IMR-90 (cell line): ENCODE measurements at regions not wholly inside any gene's neighbourhood (a gene's known extent, or its start where the extent isn't known, plus 50 kb on each side); places are given as distances from the start of the nearest gene placed in this dataset.

Experiments used
- ATAC-seq: fragments of 200-7000 bp; cut with Tn5 transposase; 2 replicates; pipeline ENCODE4 v1.9.1; 2020; ENCODE audit warnings: low read depth, mild to moderate bottlenecking, moderate library complexity
- BruUV-seq: library from RNA; stranded (reverse); fragments of 400-500 nt; replicated peaks from 2 replicates; lab custom pipeline; 2021; lab: Mats Ljungman, UMichigan
- CTCF ChIA-PET: fragments of 300-600 bp; formaldehyde crosslinking; extraction: SDS; loops from one replicate; lab custom pipeline; 2021; ENCODE audit warnings: antibody characterized with exemption; lab: Yijun Ruan, JAX
- POLR2A ChIA-PET: fragments of 300-600 bp; sonication (Branson Sonifier 250); formaldehyde crosslinking; loops from one replicate; lab custom pipeline; 2022; ENCODE audit warnings: antibody characterized with exemption; ENCODE audit not compliant: unreplicated experiment; lab: Charles Lee
- DNase-seq: peaks from one replicate; pipeline ENCODE4 v3.0.0; 2013
- H2AFZ ChIP-seq: replicated peaks from 2 replicates; pipeline ENCODE3; 2013; ENCODE audit warnings: low read length, mild to moderate bottlenecking; ENCODE audit not compliant: poor library complexity
- H2AK5ac ChIP-seq: 2 replicates; pipeline ENCODE4 v1.6.1; 2013; ENCODE audit warnings: low read depth, low read length, inconsistent platforms
- H2AK9ac ChIP-seq: replicated peaks from 2 replicates; pipeline ENCODE3; 2013; ENCODE audit warnings: mild to moderate bottlenecking, low read depth, low read length, moderate library complexity; ENCODE audit not compliant: poor library complexity
- H2BK120ac ChIP-seq: 2 replicates; pipeline ENCODE4 v1.6.1; 2013; ENCODE audit warnings: low read depth, low read length, inconsistent platforms
- H2BK15ac ChIP-seq: 3 replicates; pipeline ENCODE4 v1.6.1; 2013; ENCODE audit warnings: low read depth, low read length, inconsistent platforms
- H2BK20ac ChIP-seq: 2 replicates; pipeline ENCODE4 v1.6.1; 2013; ENCODE audit warnings: low read depth, mild to moderate bottlenecking, inconsistent platforms, low read length, moderate library complexity
- H2BK5ac ChIP-seq: 2 replicates; pipeline ENCODE4 v1.6.1; 2013; ENCODE audit warnings: mild to moderate bottlenecking, low read depth, low read length, inconsistent platforms; ENCODE audit not compliant: poor library complexity, severe bottlenecking
- H3K14ac ChIP-seq: replicated peaks from 2 replicates; pipeline ENCODE4 v1.6.1; 2013; ENCODE audit warnings: low read depth, low read length, inconsistent platforms
- H3K18ac ChIP-seq: 2 replicates; pipeline ENCODE4 v1.6.1; 2013; ENCODE audit warnings: low read depth, low read length, control low read depth
- H3K23ac ChIP-seq: 2 replicates; pipeline ENCODE4 v1.6.1; 2013; ENCODE audit warnings: low read depth, low read length, inconsistent platforms
- H3K27ac ChIP-seq: 2 replicates; pipeline ENCODE4 v1.5.1; 2013; ENCODE audit warnings: mild to moderate bottlenecking, control low read depth, low read length; ENCODE audit not compliant: insufficient read depth
- H3K27me3 ChIP-seq: 2 replicates; pipeline ENCODE4 v1.6.1; 2013; ENCODE audit warnings: low read length; ENCODE audit not compliant: control insufficient read depth, insufficient read depth
- H3K36me3 ChIP-seq: 2 replicates; pipeline ENCODE4 v1.6.1; 2013; ENCODE audit warnings: low read length, mixed read lengths; ENCODE audit not compliant: control insufficient read depth, insufficient read depth
- H3K4ac ChIP-seq: 2 replicates; pipeline ENCODE4 v1.6.1; 2013; ENCODE audit warnings: low read depth, low read length, inconsistent platforms
- H3K4me1 ChIP-seq: 2 replicates; pipeline ENCODE4 v1.6.1; 2013; ENCODE audit warnings: low read length, mixed read lengths; ENCODE audit not compliant: control insufficient read depth, insufficient read depth
- H3K4me2 ChIP-seq: 2 replicates; pipeline ENCODE4 v1.6.1; 2013; ENCODE audit warnings: low read depth, mild to moderate bottlenecking, control low read depth, low read length, moderate library complexity
- H3K4me3 ChIP-seq: 2 replicates; pipeline ENCODE4 v1.5.1; 2013; ENCODE audit warnings: low read depth, mild to moderate bottlenecking, control low read depth, low read length, moderate library complexity; ENCODE audit not compliant: insufficient read depth
- H3K56ac ChIP-seq: 2 replicates; pipeline ENCODE4 v1.6.1; 2013; ENCODE audit warnings: low read length, inconsistent platforms; ENCODE audit not compliant: insufficient read depth; ENCODE audit errors: extremely low read depth
- H3K79me1 ChIP-seq, 2 experiments: 2 replicates each; pipeline ENCODE4 v1.6.1; 2013; ENCODE audit warnings: low read length in 2 of 2, inconsistent platforms in 1 of 2, low read depth in 1 of 2
- H3K9ac ChIP-seq: 2 replicates; pipeline ENCODE4 v1.6.1; 2013; ENCODE audit warnings: low read depth, low read length, control low read depth
- H3K9me1 ChIP-seq: 2 replicates; pipeline ENCODE4 v1.6.1; 2013; ENCODE audit warnings: low read length, inconsistent platforms; ENCODE audit not compliant: insufficient read depth
- H3K9me3 ChIP-seq: 2 replicates; pipeline ENCODE4 v1.6.1; 2013; ENCODE audit warnings: low read length; ENCODE audit not compliant: control insufficient read depth, insufficient read depth
- H4K20me1 ChIP-seq: 2 replicates; pipeline ENCODE4 v1.6.1; 2013; ENCODE audit warnings: low read length, inconsistent platforms; ENCODE audit not compliant: insufficient read depth
- H4K5ac ChIP-seq: 2 replicates; pipeline ENCODE4 v1.6.1; 2013; ENCODE audit warnings: mild to moderate bottlenecking, low read depth, low read length, control low read depth
- H4K8ac ChIP-seq, 2 experiments: 2 replicates each; pipeline ENCODE4 v1.6.1; 2013; ENCODE audit warnings: low read depth in 2 of 2, low read length in 2 of 2, control low read depth in 1 of 2, inconsistent platforms in 1 of 2
- H4K91ac ChIP-seq: 2 replicates; pipeline ENCODE4 v1.6.1; 2013; ENCODE audit warnings: low read depth, low read length, inconsistent platforms; ENCODE audit not compliant: insufficient read depth
- BHLHE40 ChIP-seq: fragments of 150-350 bp; IDR thresholded peaks from 2 replicates; pipeline ENCODE4 v1.6.1; 2016; ENCODE audit warnings: mild to moderate bottlenecking, low read depth, low read length
- CEBPB ChIP-seq: IDR thresholded peaks from 2 replicates; pipeline ENCODE4 v1.6.1; 2012; ENCODE audit warnings: low read depth, low read length, improper control_type of control experiment
- CHD1 ChIP-seq: IDR thresholded peaks from 2 replicates; pipeline ENCODE4 v1.6.1; 2012; ENCODE audit warnings: low read depth, low read length, improper control_type of control experiment
- FOS ChIP-seq: fragments of 150-350 bp; IDR thresholded peaks from 2 replicates; pipeline ENCODE4 v1.6.1; 2016; ENCODE audit warnings: low read depth, low read length
- MAFK ChIP-seq: IDR thresholded peaks from 2 replicates; pipeline ENCODE4 v1.6.1; 2012; ENCODE audit warnings: low read depth, low read length, improper control_type of control experiment
- MAZ ChIP-seq: IDR thresholded peaks from 2 replicates; pipeline ENCODE4 v1.6.1; 2012; ENCODE audit warnings: low read depth, mild to moderate bottlenecking, low read length, improper control_type of control experiment, moderate library complexity, borderline replicate concordance
- NFE2L2 ChIP-seq: fragments of 150-350 bp; IDR thresholded peaks from 2 replicates; pipeline ENCODE4 v1.6.1; 2016; ENCODE audit warnings: low read depth, mild to moderate bottlenecking, low read length
- POLR2A ChIP-seq: IDR thresholded peaks from 2 replicates; pipeline ENCODE4 v1.6.1; 2012; ENCODE audit warnings: mild to moderate bottlenecking, low read depth, low read length
- RAD21 ChIP-seq: IDR thresholded peaks from 2 replicates; pipeline ENCODE4 v1.6.1; 2012; ENCODE audit warnings: low read length, improper control_type of control experiment
- RFX5 ChIP-seq: IDR thresholded peaks from 2 replicates; pipeline ENCODE4 v1.8.0; 2012; ENCODE audit warnings: low read depth, mild to moderate bottlenecking, low read length, moderate library complexity
- dilution Hi-C: fragments of 300-500 bp; cut with HindIII; formaldehyde crosslinking; loops from one replicate; pipeline ENCODE4 v1.14.3; 2018; ENCODE audit warnings: low sequenced_read_pairs; ENCODE audit not compliant: unreplicated experiment
- in situ Hi-C: fragments of 300-500 bp; cut with MboI; formaldehyde crosslinking; loops from 3 replicates; pipeline ENCODE4 v1.14.3; 2019; ENCODE audit warnings: low sequenced_read_pairs, inconsistent platforms, mixed read lengths
- intact Hi-C: fragments of 100-400 bp; cut with micrococcal nuclease; formaldehyde crosslinking; loops from 2 replicates; pipeline ENCODE4 v1.10.0; 2022
- TF ChIP-seq, protein P1 (sequence below): fragments of 150-350 bp; IDR thresholded peaks from 2 replicates; pipeline ENCODE4 v1.6.1; 2017; ENCODE audit warnings: mild to moderate bottlenecking, antibody characterized with exemption, low read length, low read depth
- TF ChIP-seq, protein P2 (sequence below): fragments of 150-350 bp; IDR thresholded peaks from 2 replicates; pipeline ENCODE4 v1.6.1; 2016; ENCODE audit warnings: low read depth, mild to moderate bottlenecking, low read length, moderate library complexity, borderline replicate concordance

DNA sequence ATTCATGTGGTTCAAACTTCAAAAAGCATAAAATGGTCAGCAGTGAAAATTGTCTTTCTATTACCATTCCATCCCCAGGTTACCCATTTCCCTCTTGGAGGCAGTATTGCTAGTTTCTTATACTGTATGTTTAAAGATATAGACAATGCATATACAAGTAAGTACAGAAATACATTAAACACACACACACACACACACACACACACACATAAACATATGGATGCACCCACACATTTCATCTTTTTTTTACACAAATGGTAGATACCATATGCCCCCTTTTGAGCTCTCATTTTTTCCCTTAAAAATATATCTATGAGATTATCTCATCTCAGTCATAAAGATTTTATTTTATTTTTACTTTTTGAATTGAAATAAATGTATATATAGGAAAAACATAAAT is 79.7 kb downstream of the NEUROD6 start:
- Histone ChIP-seq H3K4me2 (no peak overlapping the region), H3K18ac (no peak overlapping the region), H3K4ac (no peak overlapping the region), H3K4me3 (no peak overlapping the region), H3K56ac (no peak overlapping the region), H4K91ac (no peak overlapping the region), H3K27ac (no peak overlapping the region), H4K5ac (no peak overlapping the region), H2AK5ac (no peak overlapping the region), H4K8ac (no peak overlapping the region), H3K27me3 (no peaks in the 10 kb centered on the region), H3K36me3 (no peaks in the 10 kb centered on the region), H2BK5ac (no peak overlapping the region), H4K20me1 (no peaks in the 10 kb centered on the region), H3K9ac (no peak overlapping the region), H2BK120ac (no peak overlapping the region), H3K4me1 (no peaks in the 10 kb centered on the region), H3K23ac (no peak overlapping the region), H3K14ac (no peak overlapping the region), H2AK9ac (no peak overlapping the region), H2AFZ (no peak overlapping the region), H3K9me3 (no peaks in the 10 kb centered on the region), H3K9me1 (no peaks in the 10 kb centered on the region), H3K79me1 (no peaks in the 10 kb centered on the region), H2BK20ac (no peak overlapping the region), H2BK15ac (no peak overlapping the region)
- CTCF ChIA-PET: no interaction called here
- no peak for ATAC-seq
- no peak for DNase-seq
- POLR2A ChIA-PET: no interaction called here
- intact Hi-C loops: no loop called here
- dilution Hi-C loops: no loop called here
- in situ Hi-C loops: no loop called here
- BruUV-seq: no TSS peak
- TF ChIP-seq FOS (no peak), CHD1 (no peak), POLR2A (no peak), MAZ (no peak), BHLHE40 (no peak), CEBPB (no peak), NFE2L2 (no peak), RAD21 (no peak), RFX5 (no peak), MAFK (no peak)
- TF ChIP-seq, protein P1, sequence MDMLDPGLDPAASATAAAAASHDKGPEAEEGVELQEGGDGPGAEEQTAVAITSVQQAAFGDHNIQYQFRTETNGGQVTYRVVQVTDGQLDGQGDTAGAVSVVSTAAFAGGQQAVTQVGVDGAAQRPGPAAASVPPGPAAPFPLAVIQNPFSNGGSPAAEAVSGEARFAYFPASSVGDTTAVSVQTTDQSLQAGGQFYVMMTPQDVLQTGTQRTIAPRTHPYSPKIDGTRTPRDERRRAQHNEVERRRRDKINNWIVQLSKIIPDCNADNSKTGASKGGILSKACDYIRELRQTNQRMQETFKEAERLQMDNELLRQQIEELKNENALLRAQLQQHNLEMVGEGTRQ: no peak
- TF ChIP-seq, protein P2, sequence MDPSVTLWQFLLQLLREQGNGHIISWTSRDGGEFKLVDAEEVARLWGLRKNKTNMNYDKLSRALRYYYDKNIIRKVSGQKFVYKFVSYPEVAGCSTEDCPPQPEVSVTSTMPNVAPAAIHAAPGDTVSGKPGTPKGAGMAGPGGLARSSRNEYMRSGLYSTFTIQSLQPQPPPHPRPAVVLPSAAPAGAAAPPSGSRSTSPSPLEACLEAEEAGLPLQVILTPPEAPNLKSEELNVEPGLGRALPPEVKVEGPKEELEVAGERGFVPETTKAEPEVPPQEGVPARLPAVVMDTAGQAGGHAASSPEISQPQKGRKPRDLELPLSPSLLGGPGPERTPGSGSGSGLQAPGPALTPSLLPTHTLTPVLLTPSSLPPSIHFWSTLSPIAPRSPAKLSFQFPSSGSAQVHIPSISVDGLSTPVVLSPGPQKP: no peak
